Breast epithelium (tissue), 3 donors: ENCODE measurements at regions not wholly inside any gene's neighbourhood (a gene's known extent, or its start where the extent isn't known, plus 50 kb on each side); places are given as distances from the start of the nearest gene placed in this dataset.

ENCODE experiments used
- POLR2A ChIP-seq: fragments of 450-650 bp; IDR thresholded peaks from one replicate; pipeline ENCODE4 v1.6.1; 2016; ENCODE audit warnings: antibody characterized with exemption, mild to moderate bottlenecking, moderate library complexity
- POLR2AphosphoS5 ChIP-seq, 3 donors: sonication (generic); formaldehyde crosslinking; IDR thresholded peaks; one replicate each; pipeline ENCODE4 v1.6.1; 2017; ENCODE audit warnings: antibody characterized with exemption in 3 of 3
- TF ChIP-seq, protein P1 (sequence below), 3 donors: fragments of 450-650 bp; IDR thresholded peaks; one replicate each; pipeline ENCODE4 v1.5.1; 2016 to 2017; ENCODE audit warnings: antibody characterized with exemption in 3 of 3, mild to moderate bottlenecking in 3 of 3, moderate library complexity in 3 of 3

DNA sequence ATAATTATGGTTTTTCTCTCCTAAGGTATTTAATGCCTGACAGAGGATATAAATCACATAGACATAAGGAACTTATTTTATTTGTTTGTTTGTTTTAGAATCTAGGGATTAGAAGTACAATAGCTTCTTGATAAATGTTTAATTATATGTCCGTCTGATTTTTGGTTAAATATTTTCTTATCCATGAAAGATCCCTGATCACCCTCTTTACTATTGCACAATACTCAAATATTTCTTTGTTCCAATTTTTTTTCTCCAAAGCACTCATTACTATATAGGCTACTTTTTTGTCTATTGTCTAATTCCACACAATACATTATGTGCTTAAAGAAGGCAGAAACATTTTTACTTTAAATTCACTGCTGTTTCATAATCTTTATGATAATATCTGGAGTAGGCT is 875.8 kb downstream of the TDRD15 start:
- TF ChIP-seq POLR2A (no peak), POLR2AphosphoS5 (IDR thresholded peaks at IDR 0.05) (no peak)
- TF ChIP-seq, protein P1, sequence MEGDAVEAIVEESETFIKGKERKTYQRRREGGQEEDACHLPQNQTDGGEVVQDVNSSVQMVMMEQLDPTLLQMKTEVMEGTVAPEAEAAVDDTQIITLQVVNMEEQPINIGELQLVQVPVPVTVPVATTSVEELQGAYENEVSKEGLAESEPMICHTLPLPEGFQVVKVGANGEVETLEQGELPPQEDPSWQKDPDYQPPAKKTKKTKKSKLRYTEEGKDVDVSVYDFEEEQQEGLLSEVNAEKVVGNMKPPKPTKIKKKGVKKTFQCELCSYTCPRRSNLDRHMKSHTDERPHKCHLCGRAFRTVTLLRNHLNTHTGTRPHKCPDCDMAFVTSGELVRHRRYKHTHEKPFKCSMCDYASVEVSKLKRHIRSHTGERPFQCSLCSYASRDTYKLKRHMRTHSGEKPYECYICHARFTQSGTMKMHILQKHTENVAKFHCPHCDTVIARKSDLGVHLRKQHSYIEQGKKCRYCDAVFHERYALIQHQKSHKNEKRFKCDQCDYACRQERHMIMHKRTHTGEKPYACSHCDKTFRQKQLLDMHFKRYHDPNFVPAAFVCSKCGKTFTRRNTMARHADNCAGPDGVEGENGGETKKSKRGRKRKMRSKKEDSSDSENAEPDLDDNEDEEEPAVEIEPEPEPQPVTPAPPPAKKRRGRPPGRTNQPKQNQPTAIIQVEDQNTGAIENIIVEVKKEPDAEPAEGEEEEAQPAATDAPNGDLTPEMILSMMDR (IDR thresholded peaks at IDR 0.05), result no peak
